ENCODE measurements at regions not wholly inside any gene's neighbourhood (a gene's known extent, or its start where the extent isn't known, plus 50 kb on each side); places are given as distances from the start of the nearest gene placed in this dataset.
"Not testable (repeated sequence)": the region's sequence is repeated elsewhere in the genome, so short reads cannot be mapped to it uniquely, and the experiment has no call there.

DNA sequence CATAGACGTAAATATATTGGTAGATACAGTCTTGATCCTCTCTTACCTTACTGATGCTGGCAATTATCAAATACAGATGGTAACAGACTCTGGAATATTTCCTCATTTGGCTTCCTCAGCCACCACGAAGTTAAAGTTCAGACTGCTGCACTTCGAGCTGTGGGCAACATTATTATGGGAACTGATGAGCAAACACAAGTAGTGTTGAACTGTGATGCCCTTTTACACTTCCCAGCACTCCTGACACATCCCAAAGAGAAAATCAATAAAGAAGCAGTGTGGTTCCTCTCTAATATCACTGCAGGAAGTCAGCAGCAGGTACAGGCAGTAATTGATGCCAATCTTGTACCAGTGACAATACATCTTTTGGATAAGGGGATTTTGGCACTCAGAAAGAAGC is 162.7 kb upstream of the NT5E start:
- DNase-seq (ENCODE audit: extremely low read depth in 1 of 2, low read depth in 1 of 2) = no peak

DNA sequence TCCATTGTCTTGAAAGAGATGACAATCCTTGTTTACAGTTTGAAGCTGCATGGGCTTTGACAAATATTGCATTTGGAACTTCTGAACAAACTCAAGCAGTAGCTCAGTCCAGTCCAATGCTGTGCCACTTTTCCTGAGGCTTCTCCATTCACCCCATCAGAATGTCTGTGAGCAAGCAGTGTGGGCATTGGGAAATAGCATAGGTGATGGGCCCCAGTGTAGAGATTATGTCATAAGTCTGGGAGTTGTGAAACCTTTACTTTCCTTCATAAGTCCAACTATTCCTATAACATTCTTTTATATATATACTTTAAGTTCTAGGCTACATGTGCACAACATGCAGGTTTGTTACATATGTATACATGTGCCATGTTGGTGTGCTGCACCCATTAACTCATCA is 163.4 kb upstream of the NT5E start:
- not testable (repeated sequence) for DNase-seq (ENCODE audit: extremely low read depth in 1 of 2, low read depth in 1 of 2)

DNA sequence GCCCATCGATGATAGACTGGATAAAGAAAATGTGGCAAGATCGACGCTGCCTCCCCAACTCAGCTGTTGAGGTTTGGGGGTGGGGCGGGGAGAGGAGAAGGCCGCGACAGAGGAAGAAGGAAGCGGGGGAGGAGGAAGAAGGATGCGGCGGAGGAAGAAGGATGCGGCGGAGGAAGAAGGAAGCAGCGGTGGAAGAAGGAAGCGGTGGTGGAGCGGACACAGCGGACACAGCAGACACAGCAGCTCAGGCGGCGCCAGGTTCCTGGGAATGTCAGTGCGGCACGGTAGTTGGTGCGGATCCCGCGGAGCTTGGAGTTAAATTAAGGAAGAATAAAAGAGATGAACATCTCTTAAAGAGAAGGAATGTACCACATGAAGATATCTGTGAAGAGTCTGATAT is 163.9 kb upstream of the NT5E start:
- DNase-seq (ENCODE audit: extremely low read depth in 1 of 2, low read depth in 1 of 2) = no peak

DNA sequence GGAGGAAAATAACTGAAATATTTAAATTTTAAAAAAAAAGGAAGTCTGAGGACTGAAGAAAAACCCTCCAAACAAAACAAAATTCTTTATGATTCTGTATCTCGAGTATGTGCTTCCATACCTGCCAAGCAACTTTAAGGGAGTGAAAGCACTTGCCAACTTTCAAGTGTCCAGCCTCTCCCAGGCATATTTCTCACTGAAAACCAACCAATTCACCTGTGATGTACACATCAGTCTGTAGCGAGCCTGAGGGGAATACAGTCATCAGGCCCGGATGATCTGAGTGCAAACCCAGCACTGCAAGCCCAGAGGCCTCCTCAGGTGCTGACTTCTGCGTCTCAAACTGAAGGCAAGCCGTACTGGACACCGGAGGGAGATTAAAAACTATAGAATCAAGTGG is 164.8 kb upstream of the NT5E start:
- no peak for DNase-seq (ENCODE audit: extremely low read depth in 1 of 2, low read depth in 1 of 2)

DNA sequence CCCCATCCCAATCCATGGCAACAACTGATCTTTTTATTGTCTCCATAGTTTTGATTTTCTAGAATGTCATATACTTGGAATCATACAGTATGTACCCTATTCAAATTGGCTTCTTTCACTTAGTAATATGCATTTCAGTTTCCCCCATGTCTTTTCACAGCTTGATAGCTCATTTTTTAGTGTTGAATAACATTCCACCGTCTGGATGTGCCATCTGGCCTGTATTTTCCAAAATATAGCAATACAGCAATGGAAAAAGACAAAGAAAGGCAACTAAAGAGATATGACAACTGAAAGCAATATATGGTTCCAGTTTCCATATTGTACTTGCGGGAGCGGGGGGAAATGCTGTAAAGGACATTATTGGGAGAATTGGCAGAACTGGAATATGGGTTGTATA is 166.4 kb upstream of the NT5E start:
- no peak for DNase-seq (ENCODE audit: extremely low read depth in 1 of 2, low read depth in 1 of 2)

DNA sequence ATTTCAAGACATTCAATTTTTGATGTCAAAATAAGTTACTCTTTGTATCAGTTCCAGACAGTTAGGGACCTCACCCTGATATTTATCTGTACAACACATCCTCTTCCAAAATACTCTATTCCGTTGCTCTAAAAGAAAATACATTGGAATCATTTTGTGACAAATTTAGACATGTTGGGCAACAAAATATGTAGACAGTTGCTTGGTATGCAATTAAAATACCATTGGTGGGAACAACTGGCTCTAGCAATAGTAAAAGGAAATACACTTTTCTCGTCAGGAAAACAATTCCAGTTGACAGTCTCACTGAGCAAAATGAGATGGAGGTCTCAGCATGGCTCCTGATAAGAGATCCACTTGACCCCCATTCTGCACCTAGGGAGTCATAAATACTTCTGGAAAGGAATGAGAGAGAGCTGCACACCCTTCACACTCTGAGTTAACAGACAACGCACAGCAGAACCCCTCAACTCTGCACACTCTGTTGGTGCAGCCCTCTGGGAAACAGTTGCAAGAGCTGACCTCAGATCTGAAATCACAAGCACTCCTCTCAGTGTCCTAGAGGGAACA is 171.3 kb upstream of the NT5E start:
- DNase-seq (ENCODE audit: extremely low read depth in 1 of 2, low read depth in 1 of 2) = no peak

DNA sequence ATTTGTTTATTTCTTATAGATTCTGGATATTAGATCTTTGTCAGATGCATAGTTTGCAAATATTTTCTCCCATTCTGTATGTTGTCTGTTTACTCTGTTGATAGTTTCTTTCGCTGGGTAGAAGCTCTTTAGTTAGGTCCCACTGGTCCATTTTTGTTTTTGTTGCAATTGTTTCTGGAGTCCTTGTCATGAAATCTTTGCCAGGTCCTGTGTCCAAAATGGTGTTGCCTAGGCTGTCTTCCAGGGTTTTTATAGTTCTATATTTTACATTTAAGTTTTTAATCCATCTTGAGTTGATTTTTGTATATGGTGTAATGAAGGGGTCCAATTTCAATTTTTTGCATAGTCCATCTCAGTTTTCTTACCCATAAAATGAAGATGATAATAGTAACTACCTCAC is 173.9 kb upstream of the NT5E start:
- not testable (repeated sequence) for DNase-seq (ENCODE audit: extremely low read depth in 1 of 2, low read depth in 1 of 2)

DNA sequence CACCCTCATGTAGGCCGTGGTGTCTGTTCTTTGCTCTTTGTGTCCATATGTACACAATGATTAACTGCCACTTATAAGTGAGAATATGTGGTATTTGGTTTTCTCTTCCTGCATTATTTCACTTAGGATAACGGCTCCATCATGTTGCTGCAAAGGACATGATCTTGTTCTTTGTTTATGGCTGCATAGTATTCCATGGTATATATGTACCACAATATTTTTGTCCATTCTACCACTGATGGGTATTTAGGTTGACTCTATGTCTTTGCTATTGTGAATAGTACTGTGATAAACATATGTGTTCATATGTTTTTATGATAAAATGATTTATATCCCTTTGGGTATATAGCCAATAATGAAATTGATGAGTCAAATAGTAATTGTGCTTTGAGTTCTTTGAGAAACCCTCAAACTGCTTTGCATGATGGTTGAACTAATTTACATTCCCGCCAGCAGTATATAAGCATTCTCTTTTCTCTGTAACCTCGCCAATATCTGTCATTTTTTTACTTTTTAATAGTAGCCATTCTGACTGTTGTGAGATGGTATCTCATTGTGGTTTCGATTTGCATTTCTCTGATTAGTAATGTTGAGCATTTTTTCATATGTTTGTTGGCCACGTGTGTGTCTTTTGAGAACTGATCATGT is 174.4 kb upstream of the NT5E start:
- DNase-seq (ENCODE audit: extremely low read depth in 1 of 2, low read depth in 1 of 2) = no peak

DNA sequence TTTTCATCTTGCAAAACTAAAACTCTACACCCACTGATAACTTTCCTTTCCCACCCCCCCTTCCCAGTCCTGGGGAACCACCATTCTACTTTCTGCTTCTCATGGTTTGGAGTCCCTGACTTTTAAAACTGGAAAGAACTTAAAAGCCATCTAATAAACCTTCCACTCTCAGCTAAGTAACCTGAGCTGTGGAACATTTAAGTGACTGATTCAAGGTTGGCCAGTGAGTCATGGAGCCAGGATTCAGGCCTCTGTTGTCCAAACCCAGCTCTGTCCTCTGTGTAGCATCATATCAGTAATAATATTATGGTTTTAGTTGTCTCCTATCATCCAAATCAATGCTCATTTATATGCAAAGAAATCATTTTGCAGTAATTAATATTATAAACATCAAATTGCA is 176.0 kb upstream of the NT5E start:
- no peak for DNase-seq (ENCODE audit: extremely low read depth in 1 of 2, low read depth in 1 of 2)

DNA sequence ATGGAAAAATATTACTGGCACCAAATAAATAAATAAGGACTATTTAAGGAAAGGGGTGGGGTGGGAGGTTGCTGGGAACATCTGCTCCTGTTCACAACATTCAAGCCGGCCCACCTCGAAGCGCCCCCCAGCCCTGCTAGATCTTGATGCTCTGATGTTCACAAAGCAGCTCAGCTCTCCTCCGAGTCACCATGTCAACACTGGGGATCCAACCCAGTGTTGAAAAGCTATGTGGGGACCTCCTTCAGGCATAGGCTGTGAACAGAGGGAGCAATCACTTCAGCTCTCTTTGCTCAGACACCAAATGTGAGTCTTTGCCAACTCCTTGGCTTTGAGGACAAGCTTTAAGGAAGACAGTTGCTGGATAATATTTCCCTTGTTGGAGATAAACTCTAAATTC is 176.8 kb upstream of the NT5E start:
- no peak for DNase-seq (ENCODE audit: extremely low read depth in 1 of 2, low read depth in 1 of 2)

DNA sequence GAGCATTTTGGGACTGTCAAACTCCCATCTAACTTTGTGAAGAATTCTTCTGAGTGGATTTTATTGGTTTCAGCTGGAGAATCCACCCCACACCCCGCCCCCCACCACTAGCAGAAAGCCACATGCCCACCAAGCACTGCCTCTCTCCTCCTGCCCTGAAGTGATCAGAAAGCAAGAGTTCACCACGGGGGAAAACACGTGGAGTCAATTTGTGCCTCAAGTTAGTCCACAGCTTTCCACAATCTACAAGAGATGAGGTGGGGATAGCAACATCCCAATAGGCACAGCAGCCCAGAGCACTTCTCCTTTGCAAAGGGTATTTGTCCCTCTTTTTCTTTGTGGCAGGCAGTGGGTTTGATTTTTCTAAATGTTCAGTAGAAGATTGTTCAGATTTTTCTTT is 177.3 kb upstream of the NT5E start:
- no peak for DNase-seq (ENCODE audit: extremely low read depth in 1 of 2, low read depth in 1 of 2)

DNA sequence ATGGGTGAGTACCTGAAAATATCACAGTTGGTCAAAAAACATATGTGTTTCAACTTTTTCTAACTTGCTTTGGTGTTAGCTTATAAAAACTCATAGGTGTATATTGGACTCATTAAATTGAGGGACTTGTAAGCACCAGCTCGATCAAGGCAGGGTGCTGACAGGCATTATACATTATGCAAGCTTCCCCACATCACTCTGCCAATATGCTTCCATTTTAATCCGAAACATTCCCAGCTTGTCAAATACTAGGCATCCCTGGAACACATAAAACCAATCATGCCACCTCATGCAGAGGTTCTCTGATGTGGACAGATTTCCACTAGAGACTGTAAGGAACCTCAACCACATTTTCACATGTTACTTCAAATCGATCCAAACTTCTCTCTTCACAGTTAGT is 187.3 kb upstream of the NT5E start:
- no peak for DNase-seq (ENCODE audit: extremely low read depth in 1 of 2, low read depth in 1 of 2)

DNA sequence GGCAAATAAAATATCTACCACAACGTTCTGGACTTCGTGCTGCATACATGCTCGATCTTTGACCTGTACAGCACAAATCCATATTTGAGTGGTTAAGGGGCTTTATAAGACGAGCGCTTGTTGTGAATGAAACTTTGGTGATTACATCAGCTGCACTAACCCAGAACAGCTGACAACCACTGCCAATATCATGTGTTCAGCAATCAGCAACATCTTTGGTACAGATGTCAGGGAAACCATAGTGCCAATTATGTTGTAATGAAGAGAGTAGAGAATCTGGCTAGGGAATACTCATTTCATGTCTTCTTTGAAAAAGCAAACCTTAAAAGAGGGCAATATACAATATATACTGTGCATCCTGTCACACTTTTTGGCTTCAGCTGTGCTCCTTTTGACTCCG is 188.6 kb upstream of the NT5E start:
- DNase-seq (ENCODE audit: extremely low read depth in 1 of 2, low read depth in 1 of 2) = no peak

DNA sequence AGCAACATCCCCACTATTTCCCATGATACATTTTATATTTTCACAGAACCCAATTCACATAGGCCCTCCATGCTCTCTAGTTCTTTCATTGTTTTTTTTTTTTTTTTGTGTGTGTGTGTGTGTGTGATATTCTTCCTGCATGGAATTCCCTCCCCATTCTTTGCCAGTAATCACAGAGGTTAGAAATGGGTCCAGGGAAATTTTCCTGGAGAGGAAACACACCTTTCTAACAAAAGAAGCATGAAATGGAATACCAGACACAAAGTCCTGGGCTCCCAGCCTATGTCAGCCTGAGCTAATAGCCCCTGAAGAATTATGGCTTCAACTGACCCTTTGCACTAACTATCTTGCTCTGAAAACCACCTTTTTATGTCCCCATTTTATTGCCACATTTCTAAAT is 194.2 kb upstream of the NT5E start:
- DNase-seq (ENCODE audit: extremely low read depth in 1 of 2, low read depth in 1 of 2) = no peak

DNA sequence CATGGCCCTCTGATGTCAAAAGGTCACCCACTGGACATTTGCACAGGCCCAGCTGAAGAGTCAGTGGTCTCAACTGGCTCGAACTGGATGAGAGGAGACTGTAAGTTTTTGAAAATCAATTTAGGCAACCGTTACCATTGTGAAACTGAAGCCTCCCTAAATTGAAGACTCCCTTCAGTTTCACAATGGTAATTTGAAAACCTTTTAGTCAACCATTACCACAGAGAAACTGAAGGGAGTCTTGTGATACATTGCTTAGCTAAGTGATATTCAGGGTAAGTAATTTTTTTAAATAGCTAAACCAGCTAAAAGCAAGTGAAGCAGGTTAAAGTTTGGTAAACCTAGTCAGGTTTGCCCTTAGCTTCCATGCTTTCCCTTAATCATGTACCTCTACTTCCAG is 197.3 kb upstream of the NT5E start:
- DNase-seq (ENCODE audit: extremely low read depth in 1 of 2, low read depth in 1 of 2) = no peak

DNA sequence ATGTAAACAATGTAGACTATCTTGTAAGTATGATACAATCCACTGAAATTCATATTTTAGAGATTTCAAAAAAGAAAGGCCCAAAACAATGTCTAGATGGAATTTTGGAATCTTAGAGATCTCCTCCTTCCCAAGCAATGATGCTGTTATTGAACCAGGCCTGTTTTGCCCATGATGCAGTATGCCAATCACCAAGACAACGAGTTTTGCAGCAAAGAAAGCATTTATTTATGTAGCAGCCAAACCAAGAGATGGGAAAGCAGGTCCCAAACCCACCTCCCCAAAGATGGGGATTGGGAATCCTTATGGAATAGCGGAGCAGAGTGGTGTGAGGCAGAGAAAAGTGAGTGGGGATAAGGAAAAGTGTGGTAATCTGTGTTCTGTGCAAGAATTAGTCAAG is 197.8 kb upstream of the NT5E start:
- no peak for DNase-seq (ENCODE audit: extremely low read depth in 1 of 2, low read depth in 1 of 2)

DNA sequence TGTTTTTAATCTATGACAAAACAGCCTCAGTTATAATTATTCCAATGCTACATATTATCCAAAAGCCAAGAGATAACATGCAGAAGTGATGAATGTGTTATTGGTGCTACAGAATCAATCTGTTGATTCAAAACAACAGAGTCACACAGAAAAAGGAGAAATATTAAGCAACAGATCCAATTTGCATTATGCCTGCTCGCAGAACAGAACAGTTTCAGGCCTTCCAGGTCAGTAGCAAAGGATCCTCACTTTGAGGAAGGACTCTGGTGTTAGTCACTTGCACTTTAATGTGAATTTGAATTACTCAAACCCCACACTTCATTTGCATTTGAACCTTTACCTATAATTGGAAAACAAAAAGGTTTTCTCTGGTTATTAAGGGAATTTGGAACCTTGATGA is 198.6 kb upstream of the NT5E start:
- no peak for DNase-seq (ENCODE audit: extremely low read depth in 1 of 2, low read depth in 1 of 2)

DNA sequence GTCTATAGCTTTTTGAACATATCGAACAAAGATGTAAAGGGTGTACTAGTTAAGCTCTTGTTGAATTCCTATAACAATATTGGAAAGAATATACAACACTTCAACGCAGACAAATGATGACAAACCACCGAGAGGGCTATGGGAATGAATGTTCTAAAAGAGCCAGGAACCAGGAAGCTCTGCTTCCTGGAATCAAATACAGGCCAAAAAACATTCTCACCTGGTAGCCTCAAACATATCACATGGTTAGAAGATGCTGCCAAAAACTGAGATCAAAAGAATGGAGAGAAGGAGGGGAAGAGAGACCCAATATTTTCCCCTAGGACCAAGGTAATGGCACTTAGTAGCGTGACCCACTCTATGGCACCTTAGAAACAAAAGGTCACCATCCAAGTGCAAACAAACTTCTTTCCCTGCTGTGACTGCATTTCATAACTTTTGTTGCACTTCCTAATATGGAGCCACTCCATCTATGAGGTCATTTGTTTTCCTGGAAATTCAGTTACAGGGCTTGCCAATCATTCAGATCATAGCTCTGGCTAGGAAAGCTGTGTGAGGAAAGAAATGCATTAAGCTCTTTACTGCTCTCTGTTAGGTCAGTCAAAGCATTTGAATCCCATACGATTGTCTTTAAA is 199.2 kb upstream of the NT5E start:
- no peak for DNase-seq (ENCODE audit: extremely low read depth in 1 of 2, low read depth in 1 of 2)

DNA sequence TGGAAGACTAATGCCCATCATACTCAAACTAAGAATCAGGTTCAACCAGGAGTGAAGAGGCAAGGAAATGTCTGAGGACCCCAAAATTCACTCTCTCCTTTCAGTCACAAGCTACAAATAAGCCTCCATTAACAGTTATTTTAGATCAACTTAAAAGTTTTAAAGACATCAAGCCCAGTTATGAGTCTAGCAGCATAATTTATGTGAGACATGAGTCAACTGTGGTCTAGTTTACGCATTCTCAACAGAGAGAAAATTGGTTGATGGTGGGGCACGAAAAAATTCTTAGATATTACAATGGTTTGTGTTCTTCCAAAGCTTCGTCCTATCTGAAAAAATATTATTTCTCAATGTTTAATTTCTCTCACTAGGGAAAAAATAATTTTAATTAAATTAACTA is 204.9 kb upstream of the NT5E start:
- no peak for DNase-seq (ENCODE audit: extremely low read depth in 1 of 2, low read depth in 1 of 2)

DNA sequence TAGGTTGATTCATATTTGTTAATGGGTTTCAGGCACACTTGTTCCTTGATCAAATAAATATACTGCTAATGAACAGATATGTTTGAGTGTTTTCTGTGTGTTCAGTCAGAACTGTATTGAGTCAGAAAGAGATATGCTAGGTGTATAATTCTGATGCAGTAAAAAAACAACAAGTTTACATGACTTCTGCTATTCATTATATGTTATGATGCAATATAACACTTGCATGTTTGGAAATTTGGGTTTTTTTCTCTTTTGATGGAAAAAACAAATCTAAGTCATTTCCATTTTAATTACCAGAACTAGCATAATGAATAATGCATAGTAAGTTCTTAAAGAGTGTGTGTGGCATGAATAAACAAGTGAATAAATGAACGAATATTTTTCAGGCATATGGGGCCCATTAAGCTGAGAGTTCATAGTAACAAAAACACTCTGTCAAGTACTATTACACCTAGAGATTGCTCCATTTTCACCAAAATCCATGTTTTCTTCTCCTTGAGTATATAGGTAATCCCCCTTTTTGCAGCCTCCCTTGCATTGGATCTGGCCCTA is 208.3 kb upstream of the NT5E start:
- DNase-seq (ENCODE audit: extremely low read depth in 1 of 2, low read depth in 1 of 2) = no peak

DNA sequence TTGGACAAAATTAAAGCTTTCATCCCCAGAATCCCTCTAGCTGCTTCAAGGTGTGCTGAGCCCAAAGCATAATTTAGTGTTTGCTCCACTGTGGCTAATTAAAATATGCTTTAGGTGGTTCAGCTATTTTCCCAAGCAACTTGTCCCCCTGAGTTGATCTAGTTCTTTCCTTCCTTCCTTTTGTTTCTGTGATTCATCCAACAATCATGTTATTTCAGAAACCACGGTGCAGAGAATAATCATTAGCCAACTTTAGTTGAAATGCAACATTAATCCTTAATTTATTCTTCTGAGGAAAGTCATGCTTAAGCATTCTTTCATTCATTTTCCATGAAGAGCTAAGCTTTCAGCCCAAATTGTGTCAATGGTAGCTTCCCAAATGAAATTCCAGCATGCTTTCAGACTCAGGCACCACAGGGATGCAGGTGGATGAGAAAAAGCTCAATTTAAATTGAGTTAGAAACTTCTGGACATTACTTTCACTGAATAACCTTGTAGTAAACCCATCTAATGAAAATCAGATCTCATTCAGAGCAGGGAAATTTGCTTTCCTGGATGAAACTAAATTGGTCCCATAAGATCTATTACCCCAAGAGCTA is 209.0 kb upstream of the NT5E start:
- DNase-seq (ENCODE audit: extremely low read depth in 1 of 2, low read depth in 1 of 2) = no peak

DNA sequence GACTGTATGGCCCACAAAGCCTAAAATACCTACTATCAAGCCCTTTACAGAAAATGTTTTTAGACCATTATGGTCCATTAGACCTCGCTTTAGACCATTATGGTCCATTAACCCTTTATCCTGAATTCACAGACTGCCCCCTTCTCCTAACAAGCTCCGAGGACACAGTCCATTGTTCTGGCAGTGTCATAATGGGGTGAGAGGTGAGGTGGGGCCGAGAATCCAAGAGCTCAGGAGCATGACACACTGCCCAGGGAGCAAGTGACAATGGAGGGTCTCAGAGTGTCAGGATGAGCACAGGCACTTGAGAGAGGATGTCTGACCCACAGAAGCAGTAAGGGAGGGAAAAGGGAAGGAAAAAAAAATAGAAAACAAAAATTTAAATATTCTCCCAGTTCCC is 212.4 kb upstream of the NT5E start:
- no peak for DNase-seq (ENCODE audit: extremely low read depth in 1 of 2, low read depth in 1 of 2)
